GM18519 (cell line): ENCODE measurements at regions not wholly inside any gene's neighbourhood (a gene's known extent, or its start where the extent isn't known, plus 50 kb on each side); places are given as distances from the start of the nearest gene placed in this dataset.
"Not testable (repeated sequence)": the region's sequence is repeated elsewhere in the genome, so short reads cannot be mapped to it uniquely, and the experiment has no call there.

Experiments
- ATAC-seq: cut with Tn5 transposase; IDR thresholded peaks from one replicate; pipeline ENCODE4 v1.9.1; 2021; ENCODE audit warnings: mild to moderate bottlenecking, moderate library complexity; ENCODE audit not compliant: unreplicated experiment, low FRiP score

DNA sequence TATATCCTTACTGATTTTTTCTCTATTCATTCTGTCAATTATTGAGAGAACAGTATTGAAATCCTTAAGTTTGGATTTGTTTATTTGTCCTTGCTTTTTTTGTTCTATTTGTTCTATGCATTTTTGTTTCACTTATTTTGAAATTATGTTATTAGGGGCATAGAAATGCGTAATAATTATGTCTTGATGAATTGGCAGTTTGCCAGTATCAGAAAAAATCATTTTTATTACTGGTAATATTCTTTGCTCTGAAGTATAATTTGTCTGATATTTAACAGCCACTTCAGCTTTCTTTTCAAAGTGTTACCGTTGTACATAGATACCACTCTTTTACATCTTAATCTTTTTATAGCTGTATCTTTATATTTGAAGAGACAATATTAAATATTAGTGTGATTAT is 2090.9 kb upstream of the WWC1 start:
- ATAC-seq = no peak

DNA sequence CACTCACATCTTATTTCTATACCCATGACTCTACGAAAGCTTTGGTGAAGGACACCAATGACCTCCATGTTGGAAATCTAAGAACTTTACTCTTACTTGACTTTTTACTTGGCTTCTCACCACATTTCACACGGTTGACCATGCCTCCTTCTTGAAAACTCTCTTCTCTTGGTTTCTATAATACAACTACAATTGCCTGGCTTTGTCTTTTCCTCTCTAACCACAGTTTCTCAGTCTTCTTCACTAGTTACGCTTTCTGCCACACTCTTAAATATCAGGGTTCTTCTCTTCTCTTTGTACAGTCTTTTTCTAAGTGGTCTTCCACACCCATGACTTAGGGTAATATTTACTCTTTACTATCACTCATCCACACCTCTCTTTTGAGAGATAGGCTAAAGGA is 2079.8 kb upstream of the WWC1 start:
- no peak for ATAC-seq

DNA sequence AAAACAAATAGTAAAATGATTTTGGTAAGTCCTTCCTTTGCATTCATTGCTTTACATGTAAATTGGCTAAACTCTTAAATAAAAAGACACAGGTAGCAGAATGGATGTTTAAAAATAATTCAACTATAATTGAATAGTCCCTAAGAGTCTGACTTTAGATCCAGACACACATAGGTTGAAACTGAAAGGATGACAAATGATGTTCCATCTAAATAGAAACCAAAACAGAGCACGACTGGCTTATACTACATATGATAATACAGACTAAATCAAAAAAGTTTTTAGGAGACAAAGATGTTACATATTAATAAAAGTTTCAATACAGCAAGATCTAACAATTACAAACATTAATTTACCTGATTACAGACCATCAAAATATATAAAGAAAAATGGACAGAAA is 2055.1 kb upstream of the WWC1 start:
- ATAC-seq = no peak

DNA sequence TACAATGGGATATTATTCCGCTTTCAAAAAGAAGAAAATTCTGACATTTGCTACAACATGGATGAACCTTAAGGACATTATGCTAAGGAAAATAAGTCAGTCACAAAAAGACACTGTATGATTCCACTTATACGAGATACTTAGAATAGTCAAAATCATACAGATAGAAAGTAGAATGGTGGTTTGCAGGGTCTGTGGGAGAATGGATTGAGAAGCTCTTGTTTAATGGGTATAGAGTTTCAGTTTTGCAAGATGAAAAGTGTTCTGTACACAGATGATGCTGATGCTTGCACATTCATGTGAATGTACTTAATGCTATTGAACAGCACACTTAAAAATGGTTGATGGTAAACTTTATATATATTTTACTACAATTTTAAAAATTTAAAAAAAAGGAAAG is 2050.7 kb upstream of the WWC1 start:
- ATAC-seq = no peak

DNA sequence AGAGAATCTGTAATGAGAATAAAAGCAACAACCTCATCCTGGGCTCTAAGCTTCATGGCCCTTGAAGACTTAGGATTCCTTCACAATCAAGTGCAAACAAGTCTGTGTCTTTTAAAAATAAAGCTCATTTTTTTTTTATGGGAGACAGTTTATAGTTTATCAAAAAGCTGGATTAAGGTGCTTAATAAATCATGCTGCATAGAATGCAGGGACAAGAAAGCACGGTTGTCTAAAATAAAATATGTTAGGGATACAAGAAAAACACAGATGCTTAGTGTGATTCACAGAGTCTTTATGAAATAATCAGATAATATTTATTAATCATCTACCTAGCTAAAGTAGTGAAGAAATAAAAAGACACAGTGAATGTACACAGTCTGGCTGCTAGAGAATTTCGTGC is 2045.9 kb upstream of the WWC1 start:
- no peak for ATAC-seq

DNA sequence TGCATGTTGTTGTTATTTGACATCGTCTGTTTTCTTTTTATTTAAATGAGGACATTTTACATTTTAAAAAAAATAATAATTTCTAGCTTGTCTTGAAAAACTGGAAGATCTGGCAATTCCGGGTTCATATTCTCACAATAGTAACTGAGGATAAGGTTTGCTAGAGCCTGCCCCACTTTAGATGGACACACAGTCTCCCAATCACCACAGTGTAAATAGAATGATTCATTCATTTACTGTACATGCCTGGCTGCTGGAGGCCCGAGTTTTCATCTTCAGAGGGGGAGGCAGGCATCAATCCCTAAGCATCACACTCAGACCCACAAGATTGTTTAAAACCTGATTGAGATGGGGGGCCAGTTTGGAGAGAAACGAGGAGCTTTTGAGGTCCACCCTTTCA is 2039.7 kb upstream of the WWC1 start:
- no peak for ATAC-seq

DNA sequence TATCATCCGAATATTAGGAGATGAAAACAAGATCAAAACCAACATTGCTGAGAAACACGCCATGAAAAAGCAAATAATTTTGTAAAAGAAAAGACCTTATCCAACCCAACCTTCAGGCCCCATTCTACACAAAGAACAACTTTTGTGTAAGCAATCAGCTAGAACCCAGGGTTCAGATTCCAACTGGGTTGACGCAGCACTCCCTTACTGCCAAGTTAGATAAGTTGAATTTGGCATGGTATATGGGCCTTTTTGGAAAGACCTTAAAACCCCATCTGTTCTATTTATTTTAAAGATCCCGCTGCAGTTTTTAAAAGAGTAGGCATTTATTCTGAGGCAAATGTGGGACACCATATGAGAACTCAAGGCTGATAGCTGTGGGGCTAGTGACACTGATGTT is 2033.8 kb upstream of the WWC1 start:
- ATAC-seq = no peak

DNA sequence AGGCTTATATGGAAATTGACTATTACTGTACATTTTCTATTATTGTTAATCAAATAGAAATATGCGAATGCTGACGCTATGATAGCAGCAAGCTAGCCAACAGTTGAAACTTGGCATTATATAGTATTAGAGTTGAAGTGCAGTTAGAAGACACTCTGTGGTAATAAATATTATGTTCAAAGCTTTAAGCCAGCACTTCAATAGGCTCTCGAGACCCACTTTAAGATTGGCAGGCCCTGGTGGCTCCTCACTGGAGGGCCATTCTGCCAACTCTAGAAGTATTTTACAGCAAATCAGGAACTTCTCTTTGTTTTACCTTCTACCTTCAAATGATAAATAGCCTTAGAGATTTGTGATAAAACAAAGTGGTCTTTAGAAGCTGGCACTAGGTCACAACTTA is 2029.0 kb upstream of the WWC1 start:
- no peak for ATAC-seq

DNA sequence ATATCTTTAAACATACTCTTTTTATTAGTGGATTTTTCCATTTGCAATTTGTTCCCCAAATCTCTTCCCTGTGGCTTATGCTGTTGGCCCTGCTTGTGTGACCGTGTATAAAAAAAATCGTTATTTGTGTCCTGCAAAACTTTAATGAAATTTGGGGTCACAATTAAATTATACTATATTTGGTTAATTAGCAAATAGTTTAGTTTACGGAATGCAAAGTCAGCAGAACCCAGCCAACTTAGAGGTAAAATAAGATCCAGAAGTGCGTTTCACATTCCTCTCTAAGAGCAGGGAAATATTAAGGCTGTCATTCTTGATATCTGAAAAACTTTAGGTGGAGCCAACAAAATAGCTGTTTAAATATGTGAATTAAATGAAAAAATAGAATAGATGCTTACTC is 2023.5 kb upstream of the WWC1 start:
- ATAC-seq = no peak

DNA sequence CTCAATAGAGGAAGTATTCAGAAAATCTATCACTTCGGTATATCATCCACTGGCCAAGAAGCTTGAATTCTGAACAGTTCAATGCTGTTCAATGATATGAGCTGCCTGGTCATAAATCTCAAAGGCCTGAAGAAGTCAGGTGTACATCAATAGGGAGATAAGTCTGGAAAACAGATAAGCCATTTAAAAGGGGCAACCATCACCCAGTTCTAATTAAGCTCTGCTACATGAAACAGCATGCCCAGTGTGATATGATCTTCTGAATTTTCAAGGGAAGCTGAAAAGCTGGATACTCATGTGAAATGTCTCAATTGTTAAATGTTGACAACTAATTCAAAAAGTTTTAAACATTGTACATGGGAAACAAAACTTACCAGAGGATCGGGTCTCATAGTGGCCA is 2020.7 kb upstream of the WWC1 start:
- ATAC-seq = no peak

DNA sequence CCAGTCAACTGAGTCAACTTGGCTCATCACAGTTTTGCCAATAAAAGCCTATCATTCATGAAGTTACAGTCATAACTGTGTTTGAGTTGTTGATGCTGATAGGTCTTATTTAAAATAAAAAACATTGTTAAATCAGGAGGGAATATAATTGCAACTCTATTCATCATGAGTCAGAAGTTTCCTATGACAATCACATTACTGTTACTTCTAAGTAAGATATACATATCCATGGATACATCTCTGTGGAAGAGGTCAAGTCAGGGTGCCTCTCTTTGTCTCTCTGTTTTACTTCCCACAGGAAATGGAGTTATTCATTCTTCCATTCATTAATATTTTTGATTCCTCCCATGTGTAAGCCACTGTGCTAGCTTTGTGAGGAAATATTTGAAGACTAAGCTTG is 2015.4 kb upstream of the WWC1 start:
- ATAC-seq = no peak

DNA sequence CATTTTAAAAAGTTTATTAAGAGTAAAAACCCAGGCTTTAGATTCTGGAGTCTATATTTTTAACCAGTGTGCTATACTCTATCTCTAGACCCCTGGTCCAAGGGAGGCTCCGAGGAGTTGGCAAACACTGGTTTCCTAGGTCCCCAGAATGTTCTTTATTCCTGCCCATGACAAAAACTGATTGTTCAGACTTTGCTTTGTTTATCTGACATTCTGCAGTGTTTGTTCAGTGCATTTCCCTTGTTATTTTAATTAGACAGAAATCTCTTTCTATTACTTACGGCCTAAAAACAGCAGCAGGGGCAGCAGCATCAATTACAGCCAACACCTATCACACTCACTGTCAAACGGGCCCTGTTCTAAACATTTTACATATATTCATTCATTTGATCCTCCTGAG is 2011.6 kb upstream of the WWC1 start:
- ATAC-seq = no peak

DNA sequence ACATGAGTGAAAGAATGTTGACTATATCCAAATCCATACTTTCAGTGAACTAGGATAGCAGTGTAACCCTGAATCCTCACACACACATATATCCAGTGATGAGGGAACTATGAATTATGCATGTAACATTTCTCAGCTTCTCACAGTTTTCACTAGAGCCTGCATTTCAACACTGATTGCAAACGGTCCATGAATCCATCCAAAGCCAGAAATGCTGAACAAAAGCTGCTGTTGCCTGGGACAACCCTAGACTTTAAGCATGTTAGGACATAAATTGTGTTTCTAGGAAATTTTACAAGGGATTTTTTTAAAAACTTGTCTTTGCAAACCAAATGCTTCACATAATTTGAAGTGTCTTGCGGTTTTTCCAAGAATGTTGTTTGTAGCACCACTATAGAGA is 2010.0 kb upstream of the WWC1 start:
- no peak for ATAC-seq

DNA sequence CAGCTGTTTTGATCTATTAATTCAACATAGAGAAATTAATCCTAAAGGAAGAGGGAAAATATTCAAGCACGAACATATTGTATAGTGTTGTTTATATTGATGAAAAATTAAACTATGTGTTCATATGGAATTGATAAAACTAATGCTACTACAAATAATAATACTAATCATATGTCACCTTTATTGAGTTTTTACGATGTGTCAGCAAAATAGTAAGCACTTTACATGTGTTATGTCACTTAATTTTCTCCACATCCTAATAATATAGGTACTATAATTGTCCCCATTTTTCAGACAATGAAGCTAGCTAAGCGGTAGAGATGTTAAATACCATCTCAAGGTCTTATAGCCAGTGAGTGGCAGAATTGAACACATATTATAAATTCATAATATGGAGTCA is 2008.5 kb upstream of the WWC1 start:
- ATAC-seq = no peak

DNA sequence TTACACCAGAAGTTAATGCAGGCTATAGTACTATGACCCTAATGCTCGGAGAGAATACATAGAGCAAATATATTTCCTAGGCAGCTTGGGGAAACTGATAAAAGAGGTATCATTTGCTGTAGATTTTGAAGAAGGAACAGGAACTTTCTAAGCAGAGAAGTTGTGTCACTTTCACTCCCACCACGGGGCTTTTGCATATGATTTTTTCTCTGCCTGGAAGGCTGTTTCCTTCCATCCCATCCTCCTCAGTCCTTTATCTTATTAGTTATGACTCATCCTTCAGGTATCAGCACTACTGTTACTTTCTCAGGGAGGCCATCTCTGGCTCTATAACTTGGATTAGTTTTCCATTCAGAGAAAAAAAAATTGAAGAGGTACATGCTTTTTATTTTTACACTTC is 2006.1 kb upstream of the WWC1 start:
- ATAC-seq = no peak

DNA sequence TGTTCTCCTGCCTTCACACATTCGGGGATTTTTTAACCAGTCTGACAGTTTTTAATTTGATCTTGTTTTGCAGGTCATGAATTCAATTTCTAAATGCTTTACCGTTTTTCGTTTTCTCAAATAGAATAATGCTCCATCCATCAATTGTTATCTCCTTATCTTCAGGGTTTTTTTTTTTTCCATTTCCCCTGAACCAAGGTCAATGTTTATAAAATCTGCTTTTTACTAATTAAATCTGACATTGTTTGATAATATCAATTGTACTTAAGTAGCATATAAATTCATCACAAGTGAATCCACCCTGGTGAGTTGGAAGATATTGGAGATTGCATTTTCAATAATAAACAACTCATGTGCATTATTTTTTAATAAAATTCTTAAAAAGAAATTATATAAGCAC is 2004.6 kb upstream of the WWC1 start:
- ATAC-seq = no peak

DNA sequence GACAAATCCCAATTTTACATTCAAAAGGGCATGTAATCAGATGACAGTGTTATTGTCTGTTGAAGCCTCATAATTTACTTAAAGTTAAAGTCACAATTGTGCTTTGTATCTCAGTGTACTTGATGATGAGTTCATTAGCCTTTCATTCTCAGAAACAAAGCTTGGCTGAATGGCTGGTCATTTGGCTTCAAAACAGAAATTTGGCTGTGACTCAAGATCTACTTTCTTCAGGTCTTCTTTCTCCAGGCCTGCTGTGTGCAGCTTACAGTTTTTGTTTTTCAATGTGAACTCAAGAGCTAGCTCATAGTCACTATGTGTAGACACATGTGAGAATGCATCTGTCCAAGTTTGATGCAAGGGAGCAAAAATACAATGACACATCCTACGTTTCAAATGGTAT is 2003.6 kb upstream of the WWC1 start:
- no peak for ATAC-seq

DNA sequence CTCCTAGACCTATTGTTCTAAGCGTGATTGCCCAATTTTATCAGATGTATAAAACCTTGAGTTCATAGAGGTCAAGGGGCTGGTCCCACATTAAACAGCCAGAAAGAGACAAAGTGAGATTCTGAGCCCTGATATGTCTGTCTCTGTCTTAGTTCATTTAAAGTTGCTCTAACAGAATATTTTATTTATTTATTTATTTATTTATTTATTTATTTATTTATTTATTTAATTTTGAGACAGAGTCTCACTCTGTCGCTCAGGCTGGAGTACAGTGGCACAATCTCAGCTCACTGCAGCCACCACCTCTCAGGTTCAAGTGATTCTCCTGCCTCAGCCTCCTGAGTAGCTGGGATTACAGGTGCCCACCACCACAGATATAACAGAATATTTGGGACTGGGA is 1999.6 kb upstream of the WWC1 start:
- not testable (repeated sequence) for ATAC-seq

DNA sequence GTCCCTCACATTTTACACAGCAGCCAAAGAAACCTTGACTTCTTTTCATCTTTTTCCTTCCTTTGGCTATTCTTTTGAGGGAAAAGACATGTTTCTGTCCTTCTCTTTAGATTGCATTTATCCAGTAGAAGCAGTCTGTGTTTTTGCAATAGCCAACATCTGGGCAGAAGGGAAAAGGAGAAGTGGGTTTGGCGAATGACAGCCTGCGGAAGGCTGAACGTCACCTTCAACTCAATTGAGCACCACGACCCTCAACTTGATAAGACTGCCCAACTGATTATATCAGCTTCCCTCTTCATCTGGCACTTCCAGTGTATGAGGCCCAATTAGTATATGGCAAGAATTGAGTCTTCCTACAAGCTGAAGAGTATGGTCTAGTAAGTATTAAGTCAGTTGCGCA is 1997.6 kb upstream of the WWC1 start:
- no peak for ATAC-seq

DNA sequence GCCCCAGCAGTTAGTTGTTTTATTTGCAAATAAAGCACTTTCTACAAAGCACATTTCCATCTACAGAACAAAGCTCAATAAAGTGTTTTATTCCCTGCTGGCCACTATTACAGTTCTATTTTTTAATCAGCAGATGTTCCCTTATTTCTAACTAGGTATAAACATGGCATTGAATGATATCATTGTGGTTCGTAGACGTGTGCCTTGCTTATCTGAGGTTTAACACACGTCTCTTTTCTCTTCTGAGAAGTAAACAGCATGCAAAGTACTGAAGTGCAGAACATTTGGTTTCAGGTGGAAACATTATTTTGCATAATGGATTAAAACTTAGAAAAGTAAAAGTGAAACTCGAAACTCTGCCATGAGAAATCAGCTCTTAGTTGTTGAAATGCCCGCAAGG is 1989.3 kb upstream of the WWC1 start:
- no peak for ATAC-seq

DNA sequence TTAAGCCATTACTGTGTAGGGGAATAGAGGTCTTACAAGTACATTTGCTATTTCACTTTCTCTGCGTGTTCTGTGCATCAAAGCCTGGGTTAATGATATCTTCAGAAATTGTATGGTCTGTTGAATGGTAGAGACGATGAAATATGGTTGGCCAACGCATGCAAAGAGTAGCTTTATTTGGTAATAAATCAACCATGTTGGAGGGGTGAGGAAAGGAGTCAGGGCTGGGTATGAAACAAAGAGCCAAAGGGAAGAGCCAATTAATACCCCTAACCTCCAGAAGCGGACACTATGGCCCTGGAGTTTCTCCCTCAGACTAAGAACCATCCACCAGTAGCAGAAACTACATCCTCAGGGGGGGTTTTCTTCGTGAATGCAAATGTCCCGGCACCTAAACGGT is 1974.0 kb upstream of the WWC1 start:
- no peak for ATAC-seq

DNA sequence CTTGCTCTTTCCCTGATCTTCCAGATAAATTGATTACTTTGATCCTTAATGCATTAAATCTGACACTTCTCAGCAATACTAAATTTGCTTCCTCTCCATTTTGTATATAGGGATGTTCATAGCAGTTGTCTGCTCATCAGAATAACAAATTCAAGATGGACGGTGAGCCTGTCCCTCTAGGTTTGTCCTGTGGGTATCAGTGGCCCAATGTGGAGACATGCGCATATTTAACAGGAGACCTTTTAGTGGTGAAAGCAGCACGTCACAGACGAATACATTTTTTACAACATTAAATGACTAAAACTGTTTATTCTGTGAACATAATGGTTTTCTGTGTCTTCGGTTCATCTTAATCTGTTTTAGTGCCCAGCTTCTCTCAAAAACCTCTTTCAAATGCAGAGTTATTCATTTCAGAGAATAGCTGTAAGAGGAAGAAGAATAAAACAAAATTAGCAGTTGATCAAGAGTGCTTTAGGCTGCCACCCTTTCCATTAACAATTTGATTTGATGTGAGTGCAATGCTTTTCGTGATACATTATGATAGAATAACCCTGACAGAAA is 1970.4 kb upstream of the WWC1 start:
- ATAC-seq = no peak

DNA sequence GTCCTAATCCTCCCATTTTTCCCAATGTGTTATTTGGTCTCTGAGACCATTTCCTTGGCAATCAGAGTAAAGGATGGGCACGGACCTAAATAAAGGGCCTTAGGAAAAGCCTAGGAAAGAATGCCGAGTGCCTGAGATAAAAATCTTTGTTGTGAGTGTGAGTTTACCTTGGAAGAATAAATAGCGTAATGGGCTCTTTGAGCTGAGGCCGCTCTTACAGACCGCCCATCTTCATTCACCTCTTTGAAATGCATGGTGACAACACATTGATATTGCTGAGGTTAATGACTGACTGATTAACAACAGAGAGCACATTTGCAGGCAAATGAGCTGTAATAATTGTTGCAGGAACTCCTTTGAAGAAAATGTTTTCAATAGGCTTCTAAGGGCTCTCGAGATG is 1967.1 kb upstream of the WWC1 start:
- ATAC-seq = no peak
